SK-N-MC (cell line): ENCODE measurements at regions not wholly inside any gene's neighbourhood (a gene's known extent, or its start where the extent isn't known, plus 50 kb on each side); places are given as distances from the start of the nearest gene placed in this dataset.

Experiments used
- EZH2 ChIP-seq: fragments of 200-600 bp; sonication (generic); IDR thresholded peaks from one replicate; pipeline ENCODE4 v1.6.1; 2017; ENCODE audit warnings: antibody characterized with exemption
- FOXP2 ChIP-seq: optimal IDR thresholded peaks from 2 replicates; pipeline ENCODE3; 2011; ENCODE audit warnings: mild to moderate bottlenecking, moderate library complexity; ENCODE audit not compliant: insufficient read depth; ENCODE audit errors: extremely low read length, control extremely low read depth
- POLR2AphosphoS5 ChIP-seq: IDR thresholded peaks from 2 replicates; pipeline ENCODE4 v1.6.1; 2012; ENCODE audit warnings: mild to moderate bottlenecking, low read depth, low read length, borderline replicate concordance

DNA sequence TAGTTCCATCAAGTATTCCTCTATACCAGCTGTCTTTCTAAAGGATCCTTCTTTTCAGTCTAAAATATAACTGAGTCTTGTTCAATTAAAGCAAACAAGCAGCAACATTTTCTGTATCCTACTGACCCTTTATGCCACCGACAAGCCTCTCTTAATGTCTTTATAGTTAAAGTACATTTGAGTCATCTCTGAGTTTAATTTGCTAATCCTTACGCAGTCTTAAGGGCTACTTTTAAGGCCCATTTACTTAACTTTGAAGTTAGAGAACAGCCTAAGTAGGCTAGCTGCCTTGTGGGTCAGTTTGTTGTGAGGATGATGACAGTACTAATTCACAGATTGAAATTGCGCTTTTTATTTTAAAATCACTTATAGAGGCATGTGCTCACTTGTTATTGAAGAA lies 265.5 kb upstream of the FERD3L start:
- no peak for TF ChIP-seq FOXP2
- no peak for TF ChIP-seq EZH2
- no peak for TF ChIP-seq POLR2AphosphoS5
